IPS-NIHi7 (cell line): ENCODE measurements at regions not wholly inside any gene's neighbourhood (a gene's known extent, or its start where the extent isn't known, plus 50 kb on each side); places are given as distances from the start of the nearest gene placed in this dataset.

ENCODE experiments used
- DNase-seq: peaks from one replicate; pipeline ENCODE4 v3.0.0; 2012; ENCODE audit warnings: mixed read lengths; ENCODE audit errors: extremely low spot score

DNA sequence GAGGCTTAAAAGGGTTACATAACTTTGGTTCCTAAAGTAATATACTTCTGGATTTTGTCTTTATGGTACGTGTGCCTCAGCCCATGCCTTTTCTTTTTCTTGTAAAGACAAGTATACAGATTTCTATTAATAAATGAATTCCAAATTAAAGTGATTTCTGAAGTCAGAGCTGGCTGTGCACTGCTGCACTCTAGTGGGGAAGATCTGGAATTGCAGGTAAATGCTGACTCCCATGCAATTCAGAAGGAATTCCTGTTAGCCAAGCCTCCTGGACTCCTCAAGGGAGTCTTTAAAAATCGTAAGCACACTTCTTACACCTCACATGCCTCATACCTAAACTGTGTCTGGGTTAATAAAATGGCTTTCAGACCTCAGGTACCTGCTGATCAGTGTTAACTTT, 118.4 kb upstream of the SLC7A1 start:
- peak; percentile 72 for DNase-seq

DNA sequence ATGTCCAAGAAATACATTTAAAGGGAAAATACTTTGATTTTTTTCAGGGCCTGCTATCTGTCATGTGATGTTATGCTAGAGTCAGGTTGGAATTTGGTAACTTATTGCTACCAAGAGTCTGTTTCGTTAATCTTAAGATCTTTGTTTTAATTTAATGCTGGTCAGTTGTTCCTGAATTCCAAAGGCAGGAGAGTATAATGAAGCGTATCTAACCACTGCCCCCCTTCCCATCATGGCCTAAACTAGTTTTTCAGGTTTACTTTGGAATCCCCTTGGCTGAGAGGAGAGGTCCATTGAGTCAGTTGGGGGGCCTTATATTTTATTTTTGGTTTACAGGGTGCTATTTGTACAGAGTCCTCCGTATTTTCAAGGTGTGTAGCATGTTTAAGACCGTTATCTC, 116.3 kb upstream of the SLC7A1 start:
- no peak for DNase-seq

DNA sequence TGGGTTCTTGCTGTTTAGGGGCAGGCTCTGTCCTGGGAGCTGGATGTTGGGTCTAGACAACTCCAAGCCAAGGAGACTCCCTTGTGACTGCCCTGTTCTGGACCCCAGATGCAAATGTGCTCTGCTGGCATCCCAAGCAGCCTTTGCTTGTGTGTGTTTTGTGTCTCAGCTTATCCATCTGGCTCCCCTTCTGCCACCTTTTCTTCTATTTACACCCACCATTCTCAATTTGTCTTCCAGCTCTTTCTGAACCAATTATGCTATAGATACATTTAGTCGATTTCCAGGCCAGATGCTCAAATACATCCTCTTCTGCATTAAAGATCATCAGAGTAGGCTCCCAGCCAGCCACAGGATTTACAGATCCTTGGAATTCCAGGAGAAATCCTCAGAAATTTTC, 115.0 kb upstream of the SLC7A1 start:
- no peak for DNase-seq

DNA sequence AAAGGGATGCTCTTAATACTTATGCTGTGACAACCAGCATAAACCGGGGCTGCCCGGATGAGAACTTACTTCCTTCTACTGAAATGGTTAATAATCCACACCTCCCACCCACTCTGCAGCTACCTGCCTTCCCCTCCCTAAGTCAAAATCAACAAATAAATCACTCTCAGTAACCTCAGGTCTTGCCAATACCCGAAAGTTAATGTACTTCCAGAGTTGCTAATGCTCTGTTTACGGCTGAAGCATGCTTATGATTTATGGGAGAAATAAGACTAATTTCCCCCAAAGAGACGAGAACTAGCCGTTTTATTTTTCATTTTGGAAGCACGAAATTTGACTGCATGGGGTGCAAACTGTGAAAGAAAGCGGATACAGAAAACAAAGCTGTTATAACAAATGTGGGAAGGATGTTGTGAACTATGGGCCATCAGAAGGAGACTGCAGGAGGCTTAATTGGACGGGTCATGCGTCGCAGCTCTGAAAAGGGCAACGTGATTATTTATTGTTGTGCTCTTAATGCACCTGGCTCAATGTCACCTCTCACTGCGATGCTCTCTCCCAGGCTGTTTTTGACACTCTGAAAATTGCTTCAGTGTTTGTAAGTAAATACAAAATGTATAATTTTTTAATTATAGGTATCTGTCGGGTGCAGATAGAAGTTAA, 114.0 kb upstream of the SLC7A1 start:
- no peak for DNase-seq

DNA sequence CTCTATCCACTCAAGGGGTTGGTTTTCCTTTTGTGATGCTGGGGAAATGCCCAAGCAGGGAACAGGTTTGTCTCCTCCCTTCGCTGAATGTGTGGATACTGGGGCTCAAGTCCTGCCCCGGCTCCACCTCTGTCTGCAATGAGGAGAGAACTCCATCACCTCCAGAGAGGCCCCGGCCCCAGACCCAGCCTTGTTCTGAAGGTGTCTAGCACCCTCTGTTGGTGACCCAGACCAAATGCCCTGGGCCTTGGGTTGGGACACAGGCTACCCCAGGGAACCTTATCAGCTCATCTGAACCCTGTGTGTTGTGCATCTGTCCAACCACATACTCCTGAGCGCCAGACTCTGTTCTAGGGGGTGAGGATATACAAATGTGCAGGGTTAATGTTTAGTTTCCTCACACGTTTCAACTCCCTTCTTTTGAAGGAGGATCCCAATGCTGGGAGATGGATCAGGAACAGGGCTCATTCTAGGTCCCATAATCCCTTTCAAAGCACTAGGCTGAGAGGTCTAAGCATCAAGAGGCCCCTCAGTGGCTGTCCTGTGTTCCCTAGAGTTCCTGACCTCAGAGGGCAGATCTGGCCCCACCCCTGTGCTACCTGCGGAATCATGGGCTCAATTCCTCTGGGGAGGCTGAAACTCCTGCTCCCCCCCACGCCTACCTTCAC, 112.5 kb upstream of the SLC7A1 start:
- peak; percentile 90 for DNase-seq

DNA sequence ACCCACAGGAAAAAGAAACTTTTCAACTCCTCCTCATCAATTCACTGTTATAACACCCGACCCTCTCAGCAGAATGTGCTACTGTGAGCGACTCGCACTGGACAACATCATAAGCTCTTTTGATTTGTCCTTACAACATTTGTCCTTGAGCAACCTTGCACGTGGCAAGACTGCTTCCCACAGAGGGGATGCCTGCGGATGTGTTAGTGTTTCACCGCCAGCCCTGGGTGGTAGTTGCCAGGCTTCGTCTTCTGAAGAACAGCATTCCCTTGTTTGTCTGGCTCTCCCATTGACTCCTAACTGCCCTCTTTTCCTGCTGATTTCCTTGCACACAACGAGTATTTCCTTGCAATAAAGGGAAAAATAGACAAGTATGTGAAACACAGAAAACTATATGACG, 111.4 kb upstream of the SLC7A1 start:
- no peak for DNase-seq

DNA sequence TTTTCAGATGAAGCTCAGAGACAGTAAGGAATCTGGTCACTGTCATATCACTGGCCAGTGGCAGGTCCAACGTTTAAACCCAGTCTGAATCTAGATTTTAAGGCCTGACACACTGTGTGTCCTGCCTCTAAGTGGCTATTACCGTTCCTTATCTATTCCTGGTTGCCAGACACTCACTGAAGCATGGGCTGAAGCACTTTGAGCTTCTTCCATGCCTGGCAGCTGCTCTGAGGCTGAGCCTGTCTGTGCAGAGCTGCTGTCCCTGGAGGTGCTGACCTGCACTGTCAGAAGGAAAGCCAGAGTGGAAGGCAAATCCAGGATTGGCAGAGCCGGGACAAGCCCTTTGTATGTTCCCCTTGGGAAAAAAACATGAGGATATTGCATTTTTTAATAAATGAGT, 109.2 kb upstream of the SLC7A1 start:
- no peak for DNase-seq

DNA sequence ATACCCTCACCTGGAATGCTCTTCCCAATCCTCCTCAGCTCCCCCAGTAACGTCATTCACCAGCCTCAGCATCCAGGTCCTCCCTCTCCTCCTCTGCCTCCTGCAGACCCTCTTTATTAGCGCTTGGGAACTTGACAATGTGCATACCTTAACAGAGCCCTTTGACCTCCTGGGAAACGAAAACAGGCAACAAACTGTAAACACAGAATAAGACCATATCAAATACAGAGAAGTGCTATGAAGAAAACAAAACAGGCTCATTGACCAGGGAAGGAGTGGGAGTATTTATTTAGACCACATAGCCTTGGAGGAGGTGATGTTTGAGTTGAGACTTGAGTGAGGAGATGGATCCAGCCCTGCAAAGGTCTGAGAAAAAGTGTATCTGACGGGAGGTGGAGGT, 107.9 kb upstream of the SLC7A1 start:
- no peak for DNase-seq

DNA sequence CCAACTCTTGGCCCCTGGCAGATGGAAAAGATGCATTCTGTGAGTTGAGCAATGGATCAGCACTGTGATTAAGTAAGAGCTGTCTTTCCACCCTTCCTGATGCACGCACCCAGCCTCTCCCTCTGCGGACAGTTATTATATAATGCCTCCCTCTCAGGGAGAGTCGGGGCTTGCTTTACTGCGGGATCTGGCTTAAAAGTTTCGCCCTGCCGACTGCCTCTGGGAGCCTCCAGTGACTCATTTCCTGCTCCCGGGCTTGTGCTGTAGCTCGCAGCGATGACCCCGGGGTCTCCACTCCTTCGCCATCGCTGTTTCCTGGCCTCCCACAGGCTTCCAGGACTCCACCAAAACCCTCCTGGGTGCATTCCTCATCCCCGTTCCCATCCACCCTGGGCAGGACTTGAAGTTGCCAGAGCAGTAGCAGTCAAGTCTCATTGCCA, 107.4 kb upstream of the SLC7A1 start:
- peak; percentile 65 for DNase-seq

DNA sequence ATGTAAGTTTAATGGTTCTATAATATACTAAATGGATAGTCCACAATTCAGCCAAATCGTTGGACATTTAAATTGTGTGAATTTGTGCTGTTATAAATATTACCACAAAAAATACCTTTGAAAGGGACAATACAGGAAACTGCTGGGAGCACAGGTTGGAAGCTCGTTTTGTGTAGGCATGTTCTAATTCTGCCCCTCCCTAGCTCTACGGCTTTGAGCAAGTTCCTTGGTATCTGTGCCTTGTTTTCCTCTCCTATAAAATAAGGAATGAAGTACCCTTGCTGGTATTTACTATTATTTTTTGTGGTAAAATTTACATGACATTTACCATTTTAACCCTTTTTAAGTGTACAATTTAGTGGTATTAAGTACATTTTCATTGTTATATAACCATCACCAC, 102.6 kb upstream of the SLC7A1 start:
- DNase-seq: no peak

DNA sequence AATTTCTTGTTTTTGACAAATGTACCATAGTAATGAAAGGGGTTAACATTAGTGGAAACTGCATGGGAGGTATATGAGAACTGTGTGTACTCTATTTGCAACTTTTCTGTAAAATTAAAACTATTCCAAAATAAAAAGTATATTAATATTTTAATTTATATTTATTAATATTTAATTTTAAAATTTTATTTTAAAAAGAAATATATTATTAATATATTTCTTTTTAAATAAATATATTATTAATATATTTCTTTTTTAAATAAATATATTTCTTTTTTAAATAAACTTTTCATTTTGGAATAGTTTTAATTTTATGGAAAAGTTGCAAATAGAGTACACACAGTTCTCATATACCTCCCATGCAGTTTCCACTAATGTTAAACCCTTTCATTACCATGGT, 101.1 kb upstream of the SLC7A1 start:
- no peak for DNase-seq

DNA sequence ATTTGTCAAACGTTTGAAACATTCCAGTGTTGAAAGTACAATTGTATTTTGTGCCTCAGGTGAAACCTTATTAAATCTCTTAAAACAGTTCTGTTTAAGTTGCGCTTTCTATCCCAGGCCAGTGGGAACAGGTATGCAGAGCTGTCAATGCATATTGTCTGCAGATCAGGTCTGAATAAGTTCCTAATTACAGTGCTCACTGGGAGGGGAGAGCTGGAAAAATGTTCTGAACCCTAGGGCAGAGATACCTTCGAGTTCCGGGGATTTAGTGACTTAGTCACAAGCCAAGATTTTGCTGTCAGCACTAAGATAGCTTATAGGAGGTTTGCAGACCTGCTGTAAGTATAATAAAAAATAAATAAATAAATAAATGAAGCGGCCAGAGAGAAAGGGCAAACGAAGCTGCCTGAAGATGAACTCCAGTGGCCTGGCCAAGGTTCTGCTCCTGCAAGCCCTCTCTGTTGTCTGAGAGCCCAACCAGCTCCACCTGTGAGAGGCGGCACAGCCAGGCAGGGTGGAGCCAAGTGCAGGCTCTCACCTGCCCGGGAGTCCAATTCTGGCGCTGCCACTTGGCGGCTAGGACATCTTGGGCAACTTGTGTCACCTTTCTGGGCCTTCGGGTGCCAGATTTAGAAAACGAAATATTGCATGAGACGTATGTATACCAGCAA, 97.9 kb upstream of the SLC7A1 start:
- no peak for DNase-seq

DNA sequence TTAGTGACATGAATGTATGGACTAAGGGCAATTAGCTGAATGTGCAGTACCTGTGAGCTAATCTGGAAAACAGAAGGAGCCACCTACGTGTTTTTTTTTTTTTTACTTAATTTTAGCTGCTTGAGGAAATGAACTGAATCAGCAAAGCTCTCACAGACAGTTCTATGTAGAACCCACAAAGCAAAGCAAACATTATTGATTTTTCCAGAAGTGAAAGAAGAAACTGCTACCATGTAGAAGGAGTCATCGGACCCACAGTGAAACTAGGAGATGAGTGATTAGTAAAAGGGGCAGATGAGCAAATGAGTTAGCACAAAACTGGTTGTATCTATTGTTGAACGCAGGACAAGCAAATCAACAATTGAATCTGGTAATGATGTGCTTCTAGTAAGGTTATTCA, 94.1 kb upstream of the SLC7A1 start:
- no peak for DNase-seq

DNA sequence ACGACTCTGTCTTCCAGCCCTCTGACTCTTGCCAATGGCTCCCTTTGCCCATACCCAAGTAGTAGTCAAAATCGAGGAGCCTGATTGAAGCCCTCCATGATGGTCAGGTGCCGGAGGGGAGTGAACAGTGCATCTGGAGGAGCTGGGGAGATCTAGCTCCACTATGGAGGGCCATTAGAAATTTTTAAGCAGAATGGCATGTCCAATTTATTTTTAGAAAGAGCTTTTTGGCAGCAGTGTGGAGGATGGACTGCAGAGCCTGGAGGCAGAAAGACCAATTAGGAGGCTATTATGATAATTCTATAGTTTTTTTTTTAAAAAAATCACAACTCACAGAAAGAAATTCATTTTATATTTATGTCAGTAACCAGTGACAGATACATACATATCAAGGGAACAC, 92.7 kb upstream of the SLC7A1 start:
- DNase-seq: no peak

DNA sequence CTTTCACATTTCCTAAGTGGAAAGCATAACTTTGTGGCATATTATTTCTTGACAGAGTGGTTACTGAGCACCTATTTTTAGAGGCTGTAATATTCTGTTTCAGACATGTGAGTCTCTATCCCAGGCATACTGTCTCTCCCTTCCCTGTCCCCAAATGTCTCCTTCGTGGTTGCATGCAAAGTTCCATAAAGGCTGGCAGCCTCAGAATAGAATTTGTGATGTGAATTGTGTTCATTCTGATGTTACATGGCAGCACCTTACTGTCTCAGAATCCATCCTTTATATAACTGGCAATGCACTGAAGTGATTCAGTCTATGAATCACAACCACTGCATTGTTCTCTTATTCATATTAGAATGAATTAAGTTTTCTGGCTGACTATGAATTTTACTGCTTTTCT, 89.0 kb upstream of the SLC7A1 start:
- DNase-seq: no peak

DNA sequence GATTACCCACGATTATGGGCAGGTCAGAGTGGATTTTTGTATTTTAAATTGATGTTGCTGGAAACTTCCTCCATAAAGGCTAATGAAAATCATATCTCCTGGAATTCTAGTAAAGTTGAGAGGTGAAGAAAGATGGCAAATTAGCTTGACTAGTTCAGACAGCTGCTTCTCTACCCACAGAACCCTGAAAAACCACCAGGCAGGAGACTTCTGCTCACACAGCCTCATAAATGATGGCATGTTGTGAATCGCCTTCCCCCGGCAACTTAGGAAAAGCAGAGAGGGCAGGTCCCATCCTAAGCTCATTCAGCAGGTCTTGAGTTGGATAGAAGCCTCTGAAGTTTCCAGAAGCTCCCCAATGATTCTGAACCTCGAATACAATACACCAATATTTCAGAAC, 87.6 kb upstream of the SLC7A1 start:
- no peak for DNase-seq

DNA sequence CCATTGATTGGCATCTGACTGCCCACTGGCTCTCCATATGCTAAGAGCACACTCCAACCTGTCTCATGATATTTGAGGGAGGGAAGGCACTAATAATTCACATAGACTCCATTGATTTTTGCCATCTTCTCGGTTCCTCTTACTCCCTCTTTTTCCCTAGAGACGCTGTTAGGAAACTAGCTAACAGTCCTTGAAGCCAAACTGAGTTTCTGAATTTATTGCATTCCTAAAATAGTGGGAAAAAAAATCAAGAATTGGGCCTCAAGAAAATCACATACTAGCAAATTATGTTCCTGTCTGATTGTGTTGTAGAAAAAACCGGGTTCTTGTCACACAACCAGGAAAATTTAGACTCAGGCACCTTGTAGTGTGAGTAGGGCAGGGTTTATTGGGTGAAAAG, 86.4 kb upstream of the SLC7A1 start:
- no peak for DNase-seq

DNA sequence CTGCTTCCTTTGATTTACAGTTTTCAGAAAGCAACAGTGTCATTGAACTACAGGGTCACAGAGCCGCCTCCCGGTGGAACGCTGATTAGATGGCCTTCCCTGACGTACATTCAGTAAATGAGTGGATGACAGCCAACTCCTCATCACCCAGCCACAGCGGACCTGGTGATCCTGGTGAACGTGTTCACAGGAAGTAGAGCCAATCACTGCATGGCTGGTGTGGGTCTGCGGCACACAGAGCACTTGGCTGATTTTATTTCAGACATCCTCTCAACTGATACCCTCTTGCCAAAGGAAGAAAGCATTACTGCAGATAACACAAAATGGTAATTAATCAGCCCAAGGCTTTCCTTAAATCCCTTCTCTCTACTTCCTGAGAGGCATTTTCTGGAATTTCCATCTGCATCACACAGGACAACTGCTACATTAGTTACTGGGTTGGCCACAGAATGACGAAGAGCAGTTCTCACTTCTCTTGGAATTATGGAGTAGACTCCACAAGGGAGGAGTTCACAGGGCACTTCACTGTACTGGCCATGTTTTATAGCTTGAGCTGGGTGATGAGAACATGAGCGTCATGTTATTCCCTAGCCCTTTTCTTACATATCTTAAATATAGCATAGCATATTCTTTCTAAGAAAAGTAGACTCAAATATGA, 84.0 kb upstream of the SLC7A1 start:
- no peak for DNase-seq

DNA sequence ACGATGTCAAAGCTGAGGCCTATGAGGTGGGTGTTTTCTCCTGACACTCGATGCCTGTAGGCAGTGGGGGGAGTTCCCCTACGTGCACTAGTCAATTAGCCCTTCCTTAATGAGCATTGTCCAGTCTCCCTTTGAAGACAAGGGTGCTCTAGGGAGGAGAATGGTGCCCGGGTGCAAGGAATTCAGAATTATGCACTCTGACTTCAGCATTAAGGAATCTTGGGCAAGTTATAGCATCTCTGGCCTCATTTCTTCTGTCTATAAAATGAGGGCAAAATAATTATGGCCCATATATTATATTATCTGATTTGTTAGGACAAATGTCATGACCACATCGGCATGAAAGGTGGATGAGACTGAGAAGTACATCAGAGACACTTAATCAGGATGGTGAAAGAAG, 82.1 kb upstream of the SLC7A1 start:
- DNase-seq: no peak

DNA sequence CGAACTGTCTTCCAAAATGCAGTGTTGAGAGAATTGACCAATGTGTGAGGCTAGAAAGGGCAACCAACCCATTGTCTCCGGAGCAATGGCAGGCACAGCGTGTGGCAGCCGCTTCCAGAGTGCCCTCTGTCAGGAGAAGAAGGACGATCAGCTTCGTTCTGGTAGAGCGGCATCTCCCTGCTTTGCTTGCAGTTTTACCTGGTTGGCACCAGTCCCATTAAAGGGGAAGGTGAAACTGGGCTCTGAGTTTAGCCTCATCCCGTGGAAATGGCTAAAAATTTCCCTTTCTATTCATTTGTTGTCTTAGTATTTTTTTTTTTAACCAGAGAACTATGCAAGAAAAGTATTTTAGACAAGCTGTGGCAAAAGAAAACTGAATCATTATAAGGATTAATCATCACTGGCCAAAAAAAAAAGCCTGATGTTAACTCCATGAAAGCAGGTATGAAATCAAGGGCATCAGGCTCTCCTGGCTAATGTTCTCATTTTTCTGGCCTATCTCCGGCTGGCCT, 81.5 kb upstream of the SLC7A1 start:
- no peak for DNase-seq

DNA sequence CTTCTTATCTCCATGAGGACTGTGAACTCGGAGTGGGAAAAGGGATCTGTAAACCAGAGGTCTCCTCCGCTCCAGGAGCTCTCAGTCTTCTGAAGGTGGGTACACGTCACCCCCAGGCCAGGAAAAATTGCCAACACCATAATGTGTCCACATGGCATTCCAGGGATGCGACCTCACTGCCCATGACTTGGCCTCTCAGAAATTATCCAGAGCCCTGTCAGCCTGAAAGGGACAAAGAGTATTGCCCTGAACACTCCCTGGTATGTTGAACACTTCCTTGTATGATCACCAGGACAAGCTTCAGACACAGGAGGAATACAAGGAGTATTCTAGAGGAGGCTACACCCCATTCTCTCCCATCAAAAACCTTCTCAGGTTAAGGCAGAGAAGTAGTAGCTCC, 81.0 kb upstream of the SLC7A1 start:
- DNase-seq: no peak

DNA sequence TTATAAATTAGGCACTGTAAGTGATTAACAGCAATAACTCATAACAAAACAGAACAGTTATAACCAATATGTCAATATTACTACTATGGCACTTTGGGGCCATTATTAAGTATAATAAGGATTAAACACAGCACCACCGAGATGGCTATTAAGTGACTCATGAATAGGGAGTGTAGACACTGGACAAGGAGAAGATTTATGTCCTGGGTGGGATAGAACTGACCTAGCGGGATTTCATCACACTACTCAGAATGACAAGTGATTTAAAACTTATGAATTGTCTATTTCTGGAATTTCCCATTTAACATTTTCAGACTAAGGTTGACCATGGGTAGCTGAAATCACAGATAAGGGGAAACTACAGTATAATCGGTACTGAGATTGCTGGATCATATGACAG, 79.0 kb upstream of the SLC7A1 start:
- no peak for DNase-seq

DNA sequence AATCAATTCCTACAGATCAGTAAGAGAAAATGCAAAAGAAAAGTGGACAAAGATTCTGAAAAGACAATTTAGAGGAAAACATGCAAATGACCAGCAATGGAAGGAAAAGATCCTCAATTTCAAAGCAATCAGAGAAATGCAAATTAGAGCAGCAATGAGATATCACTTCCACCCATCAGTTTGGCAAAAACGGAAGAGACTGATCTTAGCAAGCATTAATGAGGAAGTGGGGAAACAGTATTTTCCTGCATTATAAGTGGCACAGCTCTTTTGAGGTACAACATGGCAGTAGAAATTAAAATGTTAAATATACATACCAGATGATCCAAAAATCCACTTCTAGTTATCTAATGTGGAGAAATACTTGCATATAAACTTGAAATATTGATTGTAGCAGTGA, 69.1 kb upstream of the SLC7A1 start:
- no peak for DNase-seq
